Activated T-helper 1 cell treated with anti-CD3 and anti-CD28 coated beads, Interleukin-12 subunit alpha, Interleukin-12 subunit beta, Interleukin-2, Interleukin-4 antibody, amounts not matched to agents 30 ng/mL and 10 ng/mL and 1 ng/mL, durations not matched to agents 14 hours and 24 hours and 36 hours (primary cell): ENCODE measurements at regions not wholly inside any gene's neighbourhood (a gene's known extent, or its start where the extent isn't known, plus 50 kb on each side); places are given as distances from the start of the nearest gene placed in this dataset.

Experiments
- DNase-seq: peaks from one replicate; pipeline ENCODE4 v3.0.0; 2021; ENCODE audit warnings: low spot score
- H3K27ac Mint-ChIP-seq: one replicate; pipeline ENCODE4 v1.8.0; 2021; ENCODE audit warnings: mild to moderate bottlenecking, mixed read lengths
- H3K27me3 Mint-ChIP-seq: one replicate; pipeline ENCODE4 v1.8.0; 2022; ENCODE audit warnings: mild to moderate bottlenecking, moderate library complexity, mixed read lengths; ENCODE audit not compliant: insufficient read depth
- H3K36me3 Mint-ChIP-seq: one replicate; pipeline ENCODE4 v1.8.0; 2021; ENCODE audit warnings: low read depth, mixed read lengths
- H3K4me1 Mint-ChIP-seq: one replicate; pipeline ENCODE4 v1.8.0; 2021; ENCODE audit warnings: low read depth, mixed read lengths
- H3K4me3 Mint-ChIP-seq: one replicate; pipeline ENCODE4 v1.8.0; 2021; ENCODE audit warnings: mild to moderate bottlenecking, moderate library complexity, mixed read lengths
- H3K9me3 Mint-ChIP-seq: one replicate; pipeline ENCODE4 v1.8.0; 2021; ENCODE audit warnings: mixed read lengths
- intact Hi-C: fragments of 100-400 bp; cut with micrococcal nuclease; formaldehyde crosslinking; loops from one replicate; pipeline ENCODE4 v1.15.1; 2024

- intact Hi-C loops, result no loop called here
- Mint-ChIP-seq H3K27ac (no peak overlapping the region), H3K4me3 (no peak overlapping the region), H3K9me3 (no peaks in the 10 kb centered on the region), H3K36me3 (no peaks in the 10 kb centered on the region), H3K4me1 (no peaks in the 10 kb centered on the region), H3K27me3 (no peaks in the 10 kb centered on the region)
- DNase-seq, result no peak
These were observed 267.6 kb upstream of the FAM83B start for GRCh38 chr6:54579011-54579410.

GRCh38 chr6:54586251-54586650 is 260.3 kb upstream of the FAM83B start:
- H3K36me3 Mint-ChIP-seq, result no peaks in the 10 kb centered on the region
- intact Hi-C loops, result no loop called here
- no peak overlapping the region for H3K4me3 Mint-ChIP-seq
- no peaks in the 10 kb centered on the region for H3K27me3 Mint-ChIP-seq
- no peaks in the 10 kb centered on the region for H3K4me1 Mint-ChIP-seq
- H3K9me3 Mint-ChIP-seq, result no peaks in the 10 kb centered on the region
- no peak overlapping the region for H3K27ac Mint-ChIP-seq
- DNase-seq, result no peak

DNA sequence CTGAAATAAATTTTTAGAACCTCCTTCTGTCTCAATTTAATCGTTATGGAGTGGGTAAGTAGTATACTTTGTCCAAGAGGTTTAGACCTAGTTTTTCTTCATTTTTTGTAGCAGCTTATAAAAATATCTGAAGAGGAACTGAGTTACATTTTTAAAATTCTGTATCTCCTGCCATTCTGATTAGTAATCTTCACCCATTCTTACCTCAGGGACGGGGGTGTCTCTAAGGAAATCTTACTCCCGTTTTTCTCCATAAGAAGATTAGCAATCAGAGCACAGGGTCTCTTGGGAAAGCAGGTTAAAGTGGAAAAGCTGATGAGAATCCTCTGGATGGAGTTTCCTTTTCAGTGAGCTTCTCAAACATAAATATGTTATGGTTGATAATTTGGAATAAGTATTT is 259.3 kb upstream of the FAM83B start:
- Mint-ChIP-seq H3K4me3 (no peak overlapping the region), H3K9me3 (no peaks in the 10 kb centered on the region), H3K36me3 (no peaks in the 10 kb centered on the region), H3K4me1 (no peaks in the 10 kb centered on the region), H3K27ac (no peak overlapping the region), H3K27me3 (no peaks in the 10 kb centered on the region)
- intact Hi-C loops, result no loop called here
- no peak for DNase-seq

GRCh38 chr6:54588176-54588575 is 258.4 kb upstream of the FAM83B start:
- no peak overlapping the region for H3K4me3 Mint-ChIP-seq
- no peaks in the 10 kb centered on the region for H3K9me3 Mint-ChIP-seq
- H3K27me3 Mint-ChIP-seq, result no peaks in the 10 kb centered on the region
- no peaks in the 10 kb centered on the region for H3K36me3 Mint-ChIP-seq
- no peaks in the 10 kb centered on the region for H3K4me1 Mint-ChIP-seq
- no peak for DNase-seq
- intact Hi-C loops, result no loop called here
- H3K27ac Mint-ChIP-seq, result no peak overlapping the region

DNA sequence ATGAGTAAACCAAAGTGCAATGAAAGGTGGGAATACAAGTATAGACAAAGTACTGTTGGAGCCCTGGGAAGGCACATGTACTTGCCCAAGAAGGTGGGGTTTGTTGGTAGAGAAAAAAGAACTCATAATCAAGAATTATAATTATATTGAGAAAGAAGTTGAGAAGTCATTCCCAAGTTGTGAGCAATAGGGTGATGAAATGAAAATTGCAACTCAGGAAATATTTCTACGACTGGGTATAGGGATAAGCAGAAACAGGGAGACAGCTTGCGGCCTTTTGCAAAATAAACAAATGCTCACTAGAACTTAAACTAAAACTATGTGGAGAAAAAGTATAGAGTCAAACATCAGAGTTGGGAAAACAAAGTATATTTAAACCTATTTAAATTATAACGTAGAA is 250.7 kb upstream of the FAM83B start:
- no peaks in the 10 kb centered on the region for H3K9me3 Mint-ChIP-seq
- H3K4me3 Mint-ChIP-seq, result no peak overlapping the region
- no peak for DNase-seq
- H3K27me3 Mint-ChIP-seq, result no peaks in the 10 kb centered on the region
- H3K4me1 Mint-ChIP-seq, result no peaks in the 10 kb centered on the region
- intact Hi-C loops, result no loop called here
- no peaks in the 10 kb centered on the region for H3K36me3 Mint-ChIP-seq
- H3K27ac Mint-ChIP-seq, result no peak overlapping the region

DNA sequence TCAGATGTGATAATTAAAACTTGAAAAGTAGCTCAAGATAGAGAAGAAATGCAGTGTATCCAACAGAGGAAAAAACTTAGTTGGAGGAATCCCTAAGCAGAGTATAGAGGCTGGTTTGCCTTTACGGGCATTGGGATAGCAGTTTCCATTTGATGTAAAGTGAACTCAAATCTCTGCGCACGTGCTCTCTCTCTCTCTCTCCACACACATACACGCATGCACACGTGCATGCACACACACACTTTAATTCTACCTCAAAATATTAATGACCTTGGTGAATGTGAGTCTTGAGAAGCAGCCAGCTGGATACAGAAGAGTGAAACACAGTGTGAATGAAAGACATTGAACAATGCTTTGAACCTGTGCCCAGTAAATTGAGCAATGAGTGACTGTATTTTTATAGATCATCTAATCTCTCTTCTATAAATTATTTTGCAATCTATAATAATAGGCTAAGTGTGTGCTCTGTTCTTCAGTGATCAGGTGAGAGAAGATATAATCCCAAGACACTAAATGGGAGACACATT is 247.7 kb upstream of the FAM83B start:
- no peaks in the 10 kb centered on the region for H3K4me1 Mint-ChIP-seq
- no peak overlapping the region for H3K4me3 Mint-ChIP-seq
- intact Hi-C loops, result no loop called here
- no peak overlapping the region for H3K27ac Mint-ChIP-seq
- H3K27me3 Mint-ChIP-seq, result no peaks in the 10 kb centered on the region
- no peak for DNase-seq
- H3K36me3 Mint-ChIP-seq, result no peaks in the 10 kb centered on the region
- no peaks in the 10 kb centered on the region for H3K9me3 Mint-ChIP-seq

- Mint-ChIP-seq H3K27ac (no peak overlapping the region), H3K27me3 (no peaks in the 10 kb centered on the region), H3K36me3 (no peaks in the 10 kb centered on the region), H3K4me3 (no peak overlapping the region), H3K4me1 (no peaks in the 10 kb centered on the region), H3K9me3 (peaks cover 4% of the 10 kb centered on the region)
- intact Hi-C loops, result no loop called here
- DNase-seq, result no peak
These were observed 244.8 kb upstream of the FAM83B start for GRCh38 chr6:54601600-54602300.

DNA sequence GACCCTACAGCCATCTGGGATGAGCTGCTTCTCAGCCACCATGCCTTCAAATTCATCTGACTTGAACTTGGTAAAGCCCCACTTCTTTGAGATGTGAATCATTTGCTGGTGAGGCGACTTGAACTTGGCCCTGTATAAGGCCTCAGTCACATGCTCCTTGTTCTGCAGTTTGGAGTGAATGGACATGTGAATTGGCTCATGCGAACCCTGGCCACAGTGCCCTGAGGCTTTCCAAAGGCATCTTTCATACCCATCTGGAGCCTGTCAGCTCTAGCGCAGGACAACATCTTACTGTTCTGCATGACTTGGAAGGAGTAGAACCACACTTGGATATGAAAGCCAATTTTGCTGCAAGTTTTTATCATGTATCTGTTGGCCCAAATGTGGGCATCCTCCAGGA is 244.0 kb upstream of the FAM83B start:
- Mint-ChIP-seq H3K4me3 (no peak overlapping the region), H3K27ac (no peak overlapping the region), H3K27me3 (no peaks in the 10 kb centered on the region), H3K9me3 (peaks cover 4% of the 10 kb centered on the region), H3K4me1 (no peaks in the 10 kb centered on the region), H3K36me3 (no peaks in the 10 kb centered on the region)
- intact Hi-C loops, result no loop called here
- no peak for DNase-seq

DNA sequence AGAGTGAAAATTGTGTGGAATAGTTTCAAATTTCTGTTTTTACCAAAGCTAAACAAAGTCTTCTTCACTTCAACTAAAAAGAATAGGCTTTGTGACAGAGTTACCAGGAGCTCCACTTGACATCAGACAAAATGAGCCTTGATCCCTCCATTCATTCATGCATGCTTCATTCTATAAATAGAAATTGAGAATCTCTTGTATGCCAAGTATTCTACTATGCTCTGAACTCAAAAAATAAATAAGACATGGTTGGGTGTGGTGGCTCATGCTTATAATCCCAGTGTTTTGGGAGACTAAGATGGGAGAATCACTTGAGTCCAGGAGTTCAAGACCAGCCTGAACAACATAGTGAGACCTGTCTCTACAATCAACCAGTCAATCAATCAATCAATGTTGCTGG is 236.6 kb upstream of the FAM83B start:
- Mint-ChIP-seq H3K27me3 (no peaks in the 10 kb centered on the region), H3K36me3 (no peaks in the 10 kb centered on the region), H3K4me3 (no peak overlapping the region), H3K27ac (no peak overlapping the region), H3K4me1 (no peaks in the 10 kb centered on the region), H3K9me3 (peaks cover 4% of the 10 kb centered on the region)
- intact Hi-C loops, result no loop called here
- DNase-seq, result no peak

DNA sequence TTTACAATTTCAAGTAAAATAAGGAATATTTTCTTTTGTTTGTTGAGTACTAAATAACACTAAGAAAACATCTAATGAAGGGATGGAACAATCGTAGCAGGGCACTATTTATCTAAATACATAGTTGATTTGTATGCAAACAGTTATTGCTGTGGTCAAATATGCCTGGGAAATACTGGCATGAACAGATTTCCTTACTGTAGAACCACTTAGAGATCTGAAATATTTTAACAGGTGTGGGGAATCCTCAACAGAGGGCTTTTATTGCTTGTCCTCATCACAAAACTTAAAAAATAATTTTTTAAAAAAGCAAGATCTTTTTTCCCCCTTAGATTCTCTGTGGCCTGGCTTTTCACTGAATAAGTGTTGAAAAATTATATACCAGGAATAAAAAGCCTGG is 233.0 kb upstream of the FAM83B start:
- Mint-ChIP-seq H3K27me3 (no peaks in the 10 kb centered on the region), H3K36me3 (no peaks in the 10 kb centered on the region), H3K4me3 (no peak overlapping the region), H3K27ac (no peak overlapping the region), H3K4me1 (no peaks in the 10 kb centered on the region), H3K9me3 (no peaks in the 10 kb centered on the region)
- intact Hi-C loops, result no loop called here
- no peak for DNase-seq

- H3K27me3 Mint-ChIP-seq, result no peaks in the 10 kb centered on the region
- H3K4me3 Mint-ChIP-seq, result no peak overlapping the region
These were observed 231.9 kb upstream of the FAM83B start for GRCh38 chr6:54614499-54615195.

DNA sequence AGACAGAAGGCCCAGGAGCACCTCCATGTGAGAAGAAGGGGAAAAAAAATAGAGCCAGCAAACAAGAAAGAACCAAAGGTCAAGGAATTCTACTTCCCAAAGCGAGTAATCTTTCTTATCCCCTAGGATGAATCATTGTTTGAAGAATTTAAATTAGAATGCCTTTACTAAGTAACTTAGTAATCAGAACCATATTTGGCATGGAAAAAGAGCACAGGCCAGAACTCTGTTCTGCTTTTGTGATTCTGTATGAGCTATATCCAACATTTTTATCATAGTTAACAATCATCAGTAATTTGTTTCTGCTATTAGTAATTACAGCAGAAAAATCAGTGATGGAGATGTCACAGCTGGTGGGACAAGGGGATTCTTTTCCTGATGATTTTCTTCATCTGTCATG is 228.8 kb upstream of the FAM83B start:
- no peaks in the 10 kb centered on the region for H3K9me3 Mint-ChIP-seq
- H3K36me3 Mint-ChIP-seq, result no peaks in the 10 kb centered on the region
- H3K4me1 Mint-ChIP-seq, result no peaks in the 10 kb centered on the region
- H3K27ac Mint-ChIP-seq, result no peak overlapping the region
- H3K4me3 Mint-ChIP-seq, result no peak overlapping the region
- DNase-seq, result no peak
- intact Hi-C loops, result no loop called here
- no peaks in the 10 kb centered on the region for H3K27me3 Mint-ChIP-seq

More at GRCh38 chr6:54614499-54615195, 231.9 kb upstream of the FAM83B start:
- no peak for DNase-seq
- H3K36me3 Mint-ChIP-seq, result no peaks in the 10 kb centered on the region
- intact Hi-C loops, result no loop called here
- no peaks in the 10 kb centered on the region for H3K9me3 Mint-ChIP-seq
- H3K4me1 Mint-ChIP-seq, result no peaks in the 10 kb centered on the region
- H3K27ac Mint-ChIP-seq, result no peak overlapping the region

GRCh38 chr6:54618572-54618971 is 228.0 kb upstream of the FAM83B start:
- no peak for DNase-seq
- H3K27ac Mint-ChIP-seq, result no peak overlapping the region
- intact Hi-C loops, result no loop called here
- no peaks in the 10 kb centered on the region for H3K27me3 Mint-ChIP-seq
- H3K36me3 Mint-ChIP-seq, result no peaks in the 10 kb centered on the region
- H3K4me3 Mint-ChIP-seq, result no peak overlapping the region
- H3K9me3 Mint-ChIP-seq, result no peaks in the 10 kb centered on the region
- H3K4me1 Mint-ChIP-seq, result no peaks in the 10 kb centered on the region
